ENCODE measurements at regions not wholly inside any gene's neighbourhood (a gene's known extent, or its start where the extent isn't known, plus 50 kb on each side); places are given as distances from the start of the nearest gene placed in this dataset.

DNA sequence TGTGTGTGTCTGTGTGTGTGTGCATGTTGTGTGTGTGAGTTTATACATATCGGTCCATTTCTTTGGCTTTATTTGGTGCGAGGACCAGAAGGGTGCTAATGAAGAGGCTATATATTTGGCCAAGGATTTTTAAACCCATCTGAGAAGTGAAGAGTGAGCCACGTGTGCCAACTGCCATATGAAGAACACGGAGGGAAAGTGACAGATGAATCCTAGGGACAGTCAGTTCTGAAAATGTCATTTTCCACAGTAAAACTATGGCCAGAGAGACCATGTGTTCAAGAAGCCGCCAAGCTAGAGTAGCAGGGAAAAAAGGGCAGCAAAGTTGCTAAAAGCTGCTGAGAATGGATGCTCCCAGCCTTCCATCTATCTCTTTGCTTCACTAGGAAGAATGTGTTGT is 297.3 kb upstream of the LMCD1 start:
- H3K36me3 ChIP-seq (ENCODE audit: control insufficient read depth in 2 of 2, extremely low read depth in 1 of 2, insufficient read depth in 2 of 2, low read length in 2 of 2): no peaks in the 10 kb centered on the region
- no peaks in the 10 kb centered on the region for H4K20me1 ChIP-seq (replicated peaks; ENCODE audit: control insufficient read depth, extremely low read depth, insufficient read depth, low read length)
- no peaks in the 10 kb centered on the region for H3K9me1 ChIP-seq (replicated peaks; ENCODE audit: control insufficient read depth, extremely low read depth, insufficient read depth, low read length)
- no peak overlapping the region for H3K4me2 ChIP-seq (ENCODE audit: insufficient read depth, low read length)
- intact Hi-C loops (cut with micrococcal nuclease) (no loop called here), dilution Hi-C loops (cut with MboI; ENCODE audit: extremely low pct_ligation_motif_present, low sequenced_read_pairs) (no loop called here)
- no peak overlapping the region for H3K27ac ChIP-seq (ENCODE audit: insufficient read depth, low read depth, low read length)
- no peak overlapping the region for H3K9ac ChIP-seq (replicated peaks; ENCODE audit: extremely low read depth, insufficient read depth, low read length)
- no peaks in the 10 kb centered on the region for H3K27me3 ChIP-seq (ENCODE audit: control insufficient read depth in 2 of 2, insufficient read depth in 2 of 2, low read length in 2 of 2)
- no peaks in the 10 kb centered on the region for H3K9me3 ChIP-seq (replicated peaks; ENCODE audit: control insufficient read depth, insufficient read depth, low read length)
- H3K4me1 ChIP-seq (ENCODE audit: control insufficient read depth, extremely low read depth, insufficient read depth, low read length): no peaks in the 10 kb centered on the region
- TF ChIP-seq GATA2 (IDR thresholded peaks at IDR 0.05; ENCODE audit: insufficient read depth, insufficient read length, low read depth, low read length) (no peak), MYC (IDR thresholded peaks at IDR 0.05; ENCODE audit: low read depth, low read length) (no peak), POLR2A (IDR thresholded peaks at IDR 0.05; ENCODE audit: low read depth, low read length) (no peak)
- ChIA-PET CTCF (no interaction called here), POLR2A (no interaction called here)
- BruUV-seq (replicated peaks): no TSS peak
- H3K4me3 ChIP-seq (replicated peaks in 1 of 3; ENCODE audit: insufficient read depth in 1 of 3, low read depth in 1 of 3, low read length in 3 of 3): no peak overlapping the region
- no peaks in the 10 kb centered on the region for H3K79me2 ChIP-seq (ENCODE audit: control insufficient read depth, insufficient read depth, low read length)
- H2AFZ ChIP-seq (ENCODE audit: low read depth, low read length): no peak overlapping the region
- no peak for FAIRE-seq
- no peak for DNase-seq (ENCODE audit: low read depth, low spot score)

DNA sequence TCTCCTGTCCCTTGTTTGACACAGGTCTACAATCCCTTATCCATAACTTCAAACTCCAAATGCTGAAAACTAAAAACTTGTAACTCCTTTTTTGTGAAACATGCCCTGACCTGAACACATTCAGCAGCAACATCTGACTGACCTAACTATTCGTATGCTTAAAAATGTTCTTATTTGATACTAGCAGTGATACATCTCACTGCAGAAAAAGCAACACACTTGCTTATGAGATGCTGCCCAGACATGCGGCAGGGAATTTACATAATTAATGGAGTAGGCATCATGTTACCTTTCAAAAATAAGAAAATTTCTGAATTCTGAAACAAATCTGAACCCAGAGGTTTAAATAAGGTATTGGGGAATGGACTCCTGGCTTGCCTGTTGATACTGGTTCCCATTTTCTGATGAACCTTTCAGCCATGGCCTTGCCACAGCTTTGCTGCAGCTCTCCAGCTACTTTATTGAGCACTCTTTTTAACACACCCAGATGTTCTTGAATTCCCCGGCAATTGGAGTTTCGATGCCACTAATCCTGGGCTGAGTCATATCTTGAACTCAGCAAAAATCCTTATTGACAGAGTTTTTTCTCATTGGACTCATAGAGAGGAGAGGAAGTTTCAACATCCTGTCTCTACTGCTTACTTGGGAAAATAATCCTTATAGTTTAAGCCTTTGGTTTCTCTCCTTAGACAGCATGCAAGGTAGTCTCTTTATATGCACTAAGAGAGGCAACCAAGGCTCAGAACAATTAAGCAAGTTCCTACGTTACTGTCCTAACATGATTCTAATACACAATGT is 296.6 kb upstream of the LMCD1 start:
- Histone ChIP-seq H3K4me3 (replicated peaks in 1 of 3; ENCODE audit: insufficient read depth in 1 of 3, low read depth in 1 of 3, low read length in 3 of 3) (no peak overlapping the region), H3K4me2 (ENCODE audit: insufficient read depth, low read length) (no peak overlapping the region), H3K79me2 (ENCODE audit: control insufficient read depth, insufficient read depth, low read length) (no peaks in the 10 kb centered on the region), H3K4me1 (ENCODE audit: control insufficient read depth, extremely low read depth, insufficient read depth, low read length) (no peaks in the 10 kb centered on the region), H3K9ac (replicated peaks; ENCODE audit: extremely low read depth, insufficient read depth, low read length) (no peak overlapping the region), H3K27me3 (ENCODE audit: control insufficient read depth in 2 of 2, insufficient read depth in 2 of 2, low read length in 2 of 2) (no peaks in the 10 kb centered on the region), H3K27ac (ENCODE audit: insufficient read depth, low read depth, low read length) (no peak overlapping the region), H4K20me1 (replicated peaks; ENCODE audit: control insufficient read depth, extremely low read depth, insufficient read depth, low read length) (no peaks in the 10 kb centered on the region), H3K9me1 (replicated peaks; ENCODE audit: control insufficient read depth, extremely low read depth, insufficient read depth, low read length) (no peaks in the 10 kb centered on the region), H2AFZ (ENCODE audit: low read depth, low read length) (no peak overlapping the region), H3K36me3 (ENCODE audit: control insufficient read depth in 2 of 2, extremely low read depth in 1 of 2, insufficient read depth in 2 of 2, low read length in 2 of 2) (no peaks in the 10 kb centered on the region), H3K9me3 (replicated peaks; ENCODE audit: control insufficient read depth, insufficient read depth, low read length) (no peaks in the 10 kb centered on the region)
- DNase-seq (ENCODE audit: low read depth, low spot score) (no peak), FAIRE-seq (no peak)
- dilution Hi-C loops (cut with MboI; ENCODE audit: extremely low pct_ligation_motif_present, low sequenced_read_pairs): no loop called here
- BruUV-seq (replicated peaks): no TSS peak
- no peak for TF ChIP-seq POLR2AphosphoS5 (IDR thresholded peaks at IDR 0.05; ENCODE audit: insufficient read depth, low read depth, low read length)
- TF ChIP-seq GATA2 (IDR thresholded peaks at IDR 0.05; ENCODE audit: insufficient read depth, insufficient read length, low read depth, low read length): no peak
- TF ChIP-seq, protein P1, sequence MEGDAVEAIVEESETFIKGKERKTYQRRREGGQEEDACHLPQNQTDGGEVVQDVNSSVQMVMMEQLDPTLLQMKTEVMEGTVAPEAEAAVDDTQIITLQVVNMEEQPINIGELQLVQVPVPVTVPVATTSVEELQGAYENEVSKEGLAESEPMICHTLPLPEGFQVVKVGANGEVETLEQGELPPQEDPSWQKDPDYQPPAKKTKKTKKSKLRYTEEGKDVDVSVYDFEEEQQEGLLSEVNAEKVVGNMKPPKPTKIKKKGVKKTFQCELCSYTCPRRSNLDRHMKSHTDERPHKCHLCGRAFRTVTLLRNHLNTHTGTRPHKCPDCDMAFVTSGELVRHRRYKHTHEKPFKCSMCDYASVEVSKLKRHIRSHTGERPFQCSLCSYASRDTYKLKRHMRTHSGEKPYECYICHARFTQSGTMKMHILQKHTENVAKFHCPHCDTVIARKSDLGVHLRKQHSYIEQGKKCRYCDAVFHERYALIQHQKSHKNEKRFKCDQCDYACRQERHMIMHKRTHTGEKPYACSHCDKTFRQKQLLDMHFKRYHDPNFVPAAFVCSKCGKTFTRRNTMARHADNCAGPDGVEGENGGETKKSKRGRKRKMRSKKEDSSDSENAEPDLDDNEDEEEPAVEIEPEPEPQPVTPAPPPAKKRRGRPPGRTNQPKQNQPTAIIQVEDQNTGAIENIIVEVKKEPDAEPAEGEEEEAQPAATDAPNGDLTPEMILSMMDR (IDR thresholded peaks at IDR 0.05; ENCODE audit: extremely low read depth in 1 of 2, insufficient read depth in 1 of 2, low read depth in 1 of 2, low read length in 2 of 2): no peak
- no peak for TF ChIP-seq JUN (IDR thresholded peaks at IDR 0.05; ENCODE audit: borderline replicate concordance, insufficient read depth, insufficient read length, low read depth)
- POLR2A ChIA-PET: no interaction called here
- CTCF ChIA-PET: no interaction called here
- intact Hi-C loops (cut with micrococcal nuclease): no loop called here

Measured in endothelial cell of umbilical vein (primary cell).